H1 (cell line): ENCODE measurements at regions not wholly inside any gene's neighbourhood (a gene's known extent, or its start where the extent isn't known, plus 50 kb on each side); places are given as distances from the start of the nearest gene placed in this dataset.

Source experiments
- CHD7 ChIP-seq: fragments of 300-600 bp; sonication (generic); IDR thresholded peaks from 2 replicates; pipeline ENCODE4 v1.7.1; 2012; ENCODE audit warnings: low read length, moderate library complexity, mild to moderate bottlenecking, inconsistent platforms; ENCODE audit not compliant: insufficient replicate concordance
- TEAD4 ChIP-seq: IDR thresholded peaks from 2 replicates; pipeline ENCODE4 v1.6.1; 2012; ENCODE audit warnings: low read depth, low read length, inconsistent platforms, mixed read lengths

GRCh38 chr2:187228986-187229385, 219.1 kb downstream of the CALCRL start (continued):
- TF ChIP-seq CHD7 (no peak), TEAD4 (no peak)
